Fibroblast of pulmonary artery (primary cell): ENCODE measurements at regions not wholly inside any gene's neighbourhood (a gene's known extent, or its start where the extent isn't known, plus 50 kb on each side); places are given as distances from the start of the nearest gene placed in this dataset.
A peak's percentile ranks its signal among the peaks of the same experiment; 100 is the strongest.

Source experiments
- DNase-seq: peaks from one replicate; pipeline ENCODE4 v3.0.0-alpha.2; 2010; ENCODE audit warnings: low read depth
- H3K4me3 ChIP-seq: replicated peaks from 2 replicates; pipeline ENCODE4 v1.5.1; 2011; ENCODE audit warnings: low read depth, mild to moderate bottlenecking, control low read depth, low read length, moderate library complexity
- TF ChIP-seq, protein P1 (sequence below): IDR thresholded peaks from 2 replicates; pipeline ENCODE4 v1.5.1; 2011; ENCODE audit warnings: mild to moderate bottlenecking, control low read depth, low read length, inconsistent platforms; ENCODE audit errors: missing control alignments

DNA sequence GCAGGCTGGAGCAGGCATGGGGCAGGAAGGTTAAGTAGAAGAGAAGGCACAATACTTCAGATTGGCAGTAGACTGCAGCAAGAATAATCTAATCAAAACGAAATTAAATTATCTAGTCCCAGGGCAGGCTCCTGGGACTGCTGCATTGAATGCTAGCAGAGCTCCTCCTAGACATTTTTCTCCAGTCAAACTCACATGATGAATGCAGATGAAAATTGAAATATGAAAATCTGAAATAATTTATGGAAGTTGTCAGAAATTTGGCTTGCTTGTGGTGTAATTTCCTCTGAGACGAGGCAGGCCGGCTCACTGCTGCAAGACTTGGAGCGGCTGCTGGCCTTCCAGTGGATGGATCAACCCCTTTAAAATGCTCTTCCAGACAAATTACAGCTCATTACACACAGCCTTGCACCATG is 78.0 kb upstream of the TMEM33 start:
- TF ChIP-seq, protein P1, sequence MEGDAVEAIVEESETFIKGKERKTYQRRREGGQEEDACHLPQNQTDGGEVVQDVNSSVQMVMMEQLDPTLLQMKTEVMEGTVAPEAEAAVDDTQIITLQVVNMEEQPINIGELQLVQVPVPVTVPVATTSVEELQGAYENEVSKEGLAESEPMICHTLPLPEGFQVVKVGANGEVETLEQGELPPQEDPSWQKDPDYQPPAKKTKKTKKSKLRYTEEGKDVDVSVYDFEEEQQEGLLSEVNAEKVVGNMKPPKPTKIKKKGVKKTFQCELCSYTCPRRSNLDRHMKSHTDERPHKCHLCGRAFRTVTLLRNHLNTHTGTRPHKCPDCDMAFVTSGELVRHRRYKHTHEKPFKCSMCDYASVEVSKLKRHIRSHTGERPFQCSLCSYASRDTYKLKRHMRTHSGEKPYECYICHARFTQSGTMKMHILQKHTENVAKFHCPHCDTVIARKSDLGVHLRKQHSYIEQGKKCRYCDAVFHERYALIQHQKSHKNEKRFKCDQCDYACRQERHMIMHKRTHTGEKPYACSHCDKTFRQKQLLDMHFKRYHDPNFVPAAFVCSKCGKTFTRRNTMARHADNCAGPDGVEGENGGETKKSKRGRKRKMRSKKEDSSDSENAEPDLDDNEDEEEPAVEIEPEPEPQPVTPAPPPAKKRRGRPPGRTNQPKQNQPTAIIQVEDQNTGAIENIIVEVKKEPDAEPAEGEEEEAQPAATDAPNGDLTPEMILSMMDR: no peak
- no peak overlapping the region for H3K4me3 ChIP-seq
- DNase-seq: no peak

DNA sequence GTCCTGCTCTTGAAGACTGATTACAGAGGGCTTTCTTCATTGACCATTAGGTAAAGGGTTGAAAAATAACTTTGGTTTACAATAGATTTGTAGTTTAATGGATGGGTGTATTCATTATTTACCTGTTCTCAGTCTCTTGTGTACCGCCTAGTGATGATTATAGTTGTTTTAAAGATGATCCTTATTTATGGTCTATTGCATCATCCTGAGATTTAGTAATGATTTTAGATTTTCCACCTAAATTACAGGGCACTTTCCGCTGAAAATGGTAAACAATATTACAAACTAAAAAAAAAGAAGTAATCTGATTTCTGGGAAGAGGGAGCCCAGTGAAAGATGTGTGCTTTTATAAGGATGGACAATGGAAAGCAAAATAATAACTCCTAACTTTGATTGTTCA is 78.4 kb upstream of the TMEM33 start:
- H3K4me3 ChIP-seq: no peak overlapping the region
- TF ChIP-seq, protein P1: no peak
- DNase-seq: no peak

DNA sequence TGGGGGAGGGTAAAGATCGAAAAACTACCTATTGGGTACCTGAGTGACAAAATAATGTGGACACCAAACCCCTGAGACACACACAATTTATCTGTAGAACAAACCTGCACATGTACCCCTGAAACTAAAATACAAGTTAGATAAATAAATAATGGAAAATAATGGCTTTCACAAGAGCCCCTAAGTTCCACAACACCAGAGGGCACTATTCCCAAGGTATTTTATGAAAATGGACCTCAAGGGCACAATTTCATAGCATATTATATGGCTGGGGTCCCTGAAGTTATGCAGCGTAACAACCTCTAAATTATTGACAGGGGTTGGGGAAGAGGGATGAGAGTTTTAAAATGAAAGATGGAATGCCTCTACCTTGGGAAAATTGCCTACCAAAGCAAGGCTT is 81.3 kb upstream of the TMEM33 start:
- DNase-seq: no peak
- TF ChIP-seq, protein P1: peak; percentile 13

DNA sequence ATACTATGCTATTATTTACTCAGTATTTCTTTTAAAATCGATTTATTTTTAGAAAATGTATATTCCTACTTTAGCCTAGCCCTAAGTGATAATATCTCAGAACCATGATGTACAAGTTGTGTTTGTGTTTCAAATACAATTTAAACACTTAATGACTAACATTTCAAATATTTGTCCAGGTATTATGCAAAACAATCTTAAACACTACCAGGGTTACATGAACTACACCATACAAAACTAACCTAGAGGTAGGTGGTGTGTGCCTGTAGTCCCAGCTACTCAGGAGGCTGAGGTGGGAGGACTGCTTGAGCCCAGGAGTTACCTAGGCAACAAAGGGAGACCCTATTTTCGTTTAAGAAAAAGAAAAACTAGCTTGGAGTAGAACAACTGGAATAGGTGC is 83.0 kb upstream of the TMEM33 start:
- no peak for DNase-seq
- TF ChIP-seq, protein P1: no peak
- H3K4me3 ChIP-seq: no peak overlapping the region

More for the DNA sequence above, 81.3 kb upstream of the TMEM33 start:
- H3K4me3 ChIP-seq: no peak overlapping the region

DNA sequence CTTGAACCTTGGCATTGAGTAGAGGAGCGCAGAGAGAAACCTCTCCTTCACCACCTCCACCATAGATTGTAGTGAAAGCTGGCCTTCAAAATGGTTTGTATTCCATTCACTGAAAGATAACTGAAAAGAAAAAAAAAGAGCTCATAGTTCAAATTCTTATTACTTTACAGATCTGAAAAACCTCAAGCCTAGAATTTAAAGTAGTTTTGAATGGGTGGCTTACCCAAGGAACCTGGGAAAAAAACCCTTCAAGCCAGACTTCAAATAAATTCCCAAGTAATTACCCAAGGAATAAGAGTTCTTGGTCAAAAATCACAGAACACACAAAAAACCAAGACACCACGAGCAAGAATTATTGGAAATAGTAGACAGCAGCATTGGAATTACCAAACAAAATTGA is 83.6 kb upstream of the TMEM33 start:
- H3K4me3 ChIP-seq: no peak overlapping the region
- TF ChIP-seq, protein P1: no peak
- no peak for DNase-seq

DNA sequence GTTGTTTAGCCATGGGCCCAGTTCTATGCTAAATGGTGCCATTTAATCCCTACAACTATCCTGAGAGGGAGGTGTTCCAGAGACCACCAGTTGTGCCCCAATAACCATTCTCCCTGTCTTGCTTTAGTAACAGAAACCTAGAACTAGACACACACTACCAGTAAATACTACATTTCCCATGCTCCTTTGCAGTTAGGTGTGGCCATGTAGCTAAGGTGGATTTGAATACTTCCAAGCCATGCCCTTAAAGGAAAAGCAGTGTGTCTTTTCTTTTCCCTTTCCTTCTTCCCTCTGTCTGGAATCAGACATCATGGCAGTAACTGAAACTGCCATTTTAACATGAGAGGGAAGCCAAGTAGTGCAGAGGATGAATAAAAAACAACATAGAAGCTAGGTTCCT is 90.9 kb upstream of the TMEM33 start:
- TF ChIP-seq, protein P1: no peak
- H3K4me3 ChIP-seq: no peak overlapping the region
- DNase-seq: no peak

DNA sequence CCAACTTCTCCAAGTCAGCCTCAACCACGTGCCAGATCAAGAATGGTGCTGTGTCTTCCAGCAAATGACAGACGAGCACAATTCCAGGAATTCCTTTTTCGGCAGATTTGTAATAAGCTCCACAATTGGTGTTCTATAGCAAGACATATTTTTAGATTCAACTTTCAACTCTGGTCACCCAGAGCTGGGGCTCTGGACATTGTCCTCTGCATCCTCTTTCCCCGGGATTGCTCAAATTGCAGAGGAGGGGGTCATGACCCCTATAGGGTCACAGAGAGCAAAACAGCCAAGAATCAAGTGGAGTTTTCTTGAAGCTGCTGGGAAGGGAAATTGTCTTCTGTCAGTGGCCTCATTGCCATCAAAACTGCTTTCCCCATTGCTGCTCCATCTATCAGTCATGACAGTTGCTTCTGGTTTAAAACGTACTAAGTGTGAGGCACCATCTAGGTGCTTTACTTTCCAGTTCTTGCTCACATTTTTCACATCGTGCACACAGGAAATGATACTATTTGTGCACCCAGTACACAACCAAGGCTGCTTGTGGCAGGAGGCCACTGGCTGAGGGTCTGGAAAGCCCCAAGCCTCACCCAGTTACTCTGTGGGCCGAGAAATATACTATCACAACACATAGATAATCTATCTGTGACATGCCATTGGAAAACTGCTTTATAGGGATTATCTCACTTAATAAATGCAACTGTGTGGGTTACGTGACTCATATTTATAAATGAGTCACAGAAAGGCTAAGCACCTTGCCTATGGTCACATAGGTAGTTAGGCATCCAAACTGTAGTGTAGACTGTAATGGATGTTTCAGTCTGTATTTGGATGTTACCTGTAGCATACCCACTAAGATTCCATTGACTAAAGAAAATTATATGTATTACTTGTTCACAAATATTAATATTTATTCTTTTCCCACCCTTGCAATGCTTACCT is 91.7 kb upstream of the PHOX2B start:
- TF ChIP-seq, protein P1: no peak
- DNase-seq: no peak
- no peak overlapping the region for H3K4me3 ChIP-seq
